Upper lobe of left lung (tissue), 6 donors: ENCODE measurements at regions not wholly inside any gene's neighbourhood (a gene's known extent, or its start where the extent isn't known, plus 50 kb on each side); places are given as distances from the start of the nearest gene placed in this dataset.
"Not testable (repeated sequence)": the region's sequence is repeated elsewhere in the genome, so short reads cannot be mapped to it uniquely, and the experiment has no call there.

Experiments
- ATAC-seq, 2 donors: fragments of 200-7000 bp; cut with Tn5 transposase; one replicate each; pipeline ENCODE4 v1.9.1; 2022; ENCODE audit warnings: mild to moderate bottlenecking in 2 of 2, moderate library complexity in 2 of 2; ENCODE audit not compliant: low FRiP score in 2 of 2
- DNase-seq, 2 donors: peaks; one replicate each; pipeline ENCODE4 v3.0.0-alpha.2; 2019 to 2020
- H3K27ac ChIP-seq, 4 donors: fragments of 200-600 bp; sonication (generic); one replicate each; pipeline ENCODE4 v1.5.1; 2016 to 2019
- H3K27me3 ChIP-seq, 4 donors: fragments of 200-600 bp; sonication (generic); one replicate each; pipeline ENCODE4 v1.5.1; 2017 to 2019
- H3K36me3 ChIP-seq, 4 donors: fragments of 200-600 bp; sonication (generic); one replicate each; pipeline ENCODE4 v1.5.1; 2016 to 2019
- H3K4me1 ChIP-seq, 4 donors: fragments of 200-600 bp; sonication (generic); one replicate each; pipeline ENCODE4 v1.5.1; 2018 to 2019
- H3K4me3 ChIP-seq, 4 donors: fragments of 200-600 bp; sonication (generic); one replicate each; pipeline ENCODE4 v1.5.1; 2017 to 2019; ENCODE audit warnings: mild to moderate bottlenecking in 2 of 4, moderate library complexity in 1 of 4
- H3K9me3 ChIP-seq, 4 donors: fragments of 200-600 bp; sonication (generic); one replicate each; pipeline ENCODE4 v1.5.1; 2018 to 2019
- EP300 ChIP-seq, 4 donors: sonication (generic); formaldehyde crosslinking; IDR thresholded peaks; one replicate each; pipeline ENCODE4 v1.5.1; 2017; ENCODE audit warnings: antibody characterized with exemption in 4 of 4, control low read depth in 2 of 4
- POLR2A ChIP-seq, 4 donors: fragments of 450-650 bp; IDR thresholded peaks; one replicate each; pipeline ENCODE4 v1.5.1; 2016 to 2017; ENCODE audit warnings: antibody characterized with exemption in 4 of 4, mild to moderate bottlenecking in 2 of 4
- POLR2AphosphoS5 ChIP-seq, 2 donors: sonication (generic); formaldehyde crosslinking; IDR thresholded peaks; one replicate each; pipeline ENCODE4 v1.5.1; 2017; ENCODE audit warnings: antibody characterized with exemption in 2 of 2
- WGBS, 2 donors: methylation state at CpG; one replicate each; pipeline ENCODE4 v1.1.5; 2017 to 2018; 5-methylcytosine and 5-hydroxymethylcytosine counted together
- TF ChIP-seq, protein P1 (sequence below), 6 experiments: fragments of 450-650 bp in 4 of 6; fragments of 200-600 bp in 2 of 6; sonication (generic) in 2 of 6; IDR thresholded peaks; one replicate each; pipeline ENCODE4 v1.5.1; 2016 to 2019; ENCODE audit warnings: antibody characterized with exemption in 6 of 6
- donor health status: DM: no; HTN: no; CAD: no; lungs with moderate emphysema.
- donor health status: DM: no; HTN: yes; CAD: no; lungs with severe emphysema.

DNA sequence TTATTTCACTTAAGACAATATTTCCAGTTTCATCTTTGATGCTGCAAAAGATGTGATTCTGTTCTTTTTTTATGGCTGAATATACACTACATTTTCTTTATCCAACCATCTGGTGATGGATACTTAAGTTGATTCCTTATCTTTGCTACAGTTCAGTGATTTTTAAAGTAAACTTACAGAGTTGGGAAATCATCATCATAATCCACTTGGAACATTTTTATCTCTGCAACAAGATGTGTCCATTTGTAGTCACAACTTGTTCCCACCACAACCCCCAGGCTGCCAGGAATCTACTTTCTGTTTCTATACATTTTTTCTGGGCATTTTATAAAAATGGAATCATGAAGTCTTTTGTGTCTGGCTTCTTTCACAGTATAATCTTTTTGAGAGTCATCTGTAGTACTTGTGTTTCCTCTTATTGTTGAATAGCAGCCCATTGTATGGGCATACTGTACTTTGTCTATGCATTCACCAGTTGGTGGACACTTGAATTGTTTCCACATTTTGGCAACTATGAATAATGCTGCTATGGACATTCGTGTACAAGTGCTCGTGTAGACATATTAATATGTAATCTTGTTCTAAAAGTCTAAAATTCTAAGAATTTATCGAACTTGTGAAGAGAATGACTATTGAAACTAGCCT, 212.5 kb upstream of the DDHD1 start:
- H3K9me3 ChIP-seq: no peaks in the 10 kb centered on the region
- no peaks in the 10 kb centered on the region for H3K36me3 ChIP-seq
- DNase-seq (no peak), ATAC-seq (no peak)
- 82 to 83% methylated on average over 3 of the region's 3 CpGs for WGBS, 2 donors
- H3K27me3 ChIP-seq: no peaks in the 10 kb centered on the region
- H3K4me3 ChIP-seq: no peak overlapping the region
- H3K27ac ChIP-seq: no peak overlapping the region
- TF ChIP-seq POLR2A (IDR thresholded peaks at IDR 0.05) (no peak), EP300 (IDR thresholded peaks at IDR 0.05) (no peak), POLR2AphosphoS5 (IDR thresholded peaks at IDR 0.05) (no peak)
- peaks cover 0 to 16% (median 8%) of the 10 kb centered on the region in 4 donors for H3K4me1 ChIP-seq

DNA sequence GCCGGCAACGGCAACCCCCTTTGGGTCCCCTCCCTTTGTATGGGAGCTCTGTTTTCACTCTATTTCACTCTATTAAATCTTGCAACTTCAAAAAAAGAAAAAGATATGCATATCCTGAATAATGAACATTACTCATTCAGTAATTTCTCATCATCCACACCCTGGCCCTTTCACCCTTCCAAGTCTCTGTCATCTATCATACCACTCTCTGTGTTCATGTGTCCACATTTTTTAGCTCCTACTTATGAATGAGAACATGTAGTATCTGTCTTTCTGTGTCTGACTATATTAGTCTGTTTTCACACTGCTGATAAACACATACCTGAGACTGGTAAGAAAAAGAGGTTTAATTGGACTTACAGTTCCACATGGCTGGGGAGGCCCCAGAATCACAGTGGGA, 209.8 kb upstream of the DDHD1 start:
- not testable (repeated sequence) for H3K9me3 ChIP-seq, H3K27me3 ChIP-seq, DNase-seq, H3K36me3 ChIP-seq, H3K4me1 ChIP-seq, H3K27ac ChIP-seq, H3K4me3 ChIP-seq
- WGBS, 2 donors: 78 to 92% methylated on average over 2 of the region's 2 CpGs
- ATAC-seq: peak in 1 of 2 donors; percentile 77

DNA sequence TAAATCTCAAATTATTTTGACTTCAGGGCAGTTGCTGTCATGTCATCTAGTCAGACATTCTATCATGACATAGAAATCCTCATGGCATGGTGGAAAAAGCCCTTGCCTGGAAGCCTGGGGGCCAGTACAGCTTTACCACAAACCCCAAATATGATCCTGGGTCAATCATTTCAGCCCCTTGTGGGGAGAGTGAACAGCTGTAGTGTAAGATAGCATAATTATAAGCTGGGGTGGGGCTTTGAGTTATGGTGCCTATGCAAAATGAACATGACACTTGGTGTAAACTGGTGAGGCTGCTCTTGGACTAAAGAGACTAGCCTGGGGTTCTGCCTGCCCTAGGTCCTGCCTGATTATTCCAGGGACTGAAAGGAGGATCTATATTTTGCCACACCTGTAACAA, 207.7 kb upstream of the DDHD1 start:
- H3K36me3 ChIP-seq: no peaks in the 10 kb centered on the region
- ATAC-seq: no peak
- no peak for TF ChIP-seq EP300 (IDR thresholded peaks at IDR 0.05)
- TF ChIP-seq, protein P1, sequence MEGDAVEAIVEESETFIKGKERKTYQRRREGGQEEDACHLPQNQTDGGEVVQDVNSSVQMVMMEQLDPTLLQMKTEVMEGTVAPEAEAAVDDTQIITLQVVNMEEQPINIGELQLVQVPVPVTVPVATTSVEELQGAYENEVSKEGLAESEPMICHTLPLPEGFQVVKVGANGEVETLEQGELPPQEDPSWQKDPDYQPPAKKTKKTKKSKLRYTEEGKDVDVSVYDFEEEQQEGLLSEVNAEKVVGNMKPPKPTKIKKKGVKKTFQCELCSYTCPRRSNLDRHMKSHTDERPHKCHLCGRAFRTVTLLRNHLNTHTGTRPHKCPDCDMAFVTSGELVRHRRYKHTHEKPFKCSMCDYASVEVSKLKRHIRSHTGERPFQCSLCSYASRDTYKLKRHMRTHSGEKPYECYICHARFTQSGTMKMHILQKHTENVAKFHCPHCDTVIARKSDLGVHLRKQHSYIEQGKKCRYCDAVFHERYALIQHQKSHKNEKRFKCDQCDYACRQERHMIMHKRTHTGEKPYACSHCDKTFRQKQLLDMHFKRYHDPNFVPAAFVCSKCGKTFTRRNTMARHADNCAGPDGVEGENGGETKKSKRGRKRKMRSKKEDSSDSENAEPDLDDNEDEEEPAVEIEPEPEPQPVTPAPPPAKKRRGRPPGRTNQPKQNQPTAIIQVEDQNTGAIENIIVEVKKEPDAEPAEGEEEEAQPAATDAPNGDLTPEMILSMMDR (IDR thresholded peaks at IDR 0.05): no peak
- no peak for TF ChIP-seq POLR2AphosphoS5 (IDR thresholded peaks at IDR 0.05)
- no peak for TF ChIP-seq POLR2A (IDR thresholded peaks at IDR 0.05)

DNA sequence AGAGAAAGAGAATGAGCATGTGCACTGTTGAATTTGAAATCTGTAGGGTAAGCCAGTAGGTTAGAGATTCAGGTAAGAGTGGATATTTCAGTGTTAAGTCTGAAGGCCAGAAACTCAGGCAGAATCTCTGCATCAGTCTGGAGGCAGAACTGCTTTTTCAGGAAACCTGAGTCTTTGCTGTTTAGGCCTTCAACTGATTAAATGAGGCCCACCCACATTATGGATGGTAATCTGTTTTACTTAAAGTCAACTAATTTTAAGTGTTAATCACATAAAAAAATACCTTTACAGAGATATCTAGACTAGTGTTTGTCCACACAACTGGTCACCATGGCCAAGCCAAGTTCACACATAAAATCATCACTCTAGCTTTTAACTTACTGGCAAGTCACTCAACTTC, 205.0 kb upstream of the DDHD1 start:
- no peak overlapping the region for H3K27ac ChIP-seq
- no peak overlapping the region for H3K4me3 ChIP-seq
- DNase-seq: no peak
- H3K9me3 ChIP-seq: no peaks in the 10 kb centered on the region
- TF ChIP-seq EP300 (IDR thresholded peaks at IDR 0.05): no peak
- no peak for TF ChIP-seq POLR2AphosphoS5 (IDR thresholded peaks at IDR 0.05)
- TF ChIP-seq, protein P1 (IDR thresholded peaks at IDR 0.05): no peak
- no peak for TF ChIP-seq POLR2A (IDR thresholded peaks at IDR 0.05)
- peaks cover 0 to 6% (median 0%) of the 10 kb centered on the region in 4 donors for H3K4me1 ChIP-seq
- H3K36me3 ChIP-seq: no peaks in the 10 kb centered on the region
- ATAC-seq: no peak
- no peaks in the 10 kb centered on the region for H3K27me3 ChIP-seq

More for the DNA sequence above, 207.7 kb upstream of the DDHD1 start:
- H3K4me1 ChIP-seq: peaks cover 0 to under 1% (median 0%) of the 10 kb centered on the region in 4 donors
- no peaks in the 10 kb centered on the region for H3K27me3 ChIP-seq
- no peak overlapping the region for H3K27ac ChIP-seq
- H3K4me3 ChIP-seq: no peak overlapping the region
- DNase-seq: no peak
- no peaks in the 10 kb centered on the region for H3K9me3 ChIP-seq

DNA sequence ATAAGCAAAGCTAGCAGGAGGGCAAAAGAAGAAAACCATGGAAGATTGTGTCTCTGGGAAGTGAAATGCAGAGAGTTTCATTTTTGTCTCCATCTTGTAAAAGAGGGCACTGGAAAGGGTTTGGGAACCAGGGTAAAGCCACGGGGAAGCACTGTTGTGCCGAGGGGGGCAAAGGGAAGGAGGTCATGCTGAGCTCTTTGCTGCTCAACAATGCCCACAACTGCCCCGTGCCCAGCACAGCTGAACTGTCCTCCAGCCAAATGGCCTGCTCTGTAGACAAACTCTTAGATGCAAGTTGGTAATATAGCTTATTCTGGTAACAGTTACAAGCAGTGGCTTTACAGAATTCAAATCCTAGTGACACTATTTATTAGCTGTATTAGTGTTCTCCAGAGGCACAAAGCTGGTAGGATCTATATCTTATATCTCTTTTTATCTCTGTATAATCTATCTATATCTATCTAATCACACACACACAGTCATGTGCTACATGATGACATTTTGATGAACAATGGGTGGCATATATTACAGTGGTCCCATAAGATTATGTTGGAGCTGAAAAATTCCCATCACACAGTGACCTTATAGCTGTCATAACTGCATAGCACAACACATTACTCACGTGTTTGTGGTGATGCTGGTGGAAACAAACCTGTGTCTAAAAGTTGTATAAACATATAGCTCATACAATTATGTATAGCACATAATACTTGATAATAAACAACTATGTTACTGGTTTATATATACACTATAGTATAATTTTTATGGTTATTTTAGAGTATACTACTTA, 203.4 kb upstream of the DDHD1 start:
- peaks cover 0 to 6% (median 0%) of the 10 kb centered on the region in 4 donors for H3K4me1 ChIP-seq
- no peaks in the 10 kb centered on the region for H3K27me3 ChIP-seq
- H3K27ac ChIP-seq: no peak overlapping the region
- H3K9me3 ChIP-seq: no peaks in the 10 kb centered on the region
- 90 to 96% methylated on average over 4 of the region's 4 CpGs for WGBS, 2 donors
- H3K4me3 ChIP-seq: no peak overlapping the region
- ATAC-seq (no peak), DNase-seq (no peak)
- TF ChIP-seq, protein P1 (IDR thresholded peaks at IDR 0.05): no peak
- TF ChIP-seq POLR2AphosphoS5 (IDR thresholded peaks at IDR 0.05) (no peak), EP300 (IDR thresholded peaks at IDR 0.05) (no peak), POLR2A (IDR thresholded peaks at IDR 0.05) (no peak)
- H3K36me3 ChIP-seq: no peaks in the 10 kb centered on the region
